ENCODE measurements at regions not wholly inside any gene's neighbourhood (a gene's known extent, or its start where the extent isn't known, plus 50 kb on each side); places are given as distances from the start of the nearest gene placed in this dataset.

DNA sequence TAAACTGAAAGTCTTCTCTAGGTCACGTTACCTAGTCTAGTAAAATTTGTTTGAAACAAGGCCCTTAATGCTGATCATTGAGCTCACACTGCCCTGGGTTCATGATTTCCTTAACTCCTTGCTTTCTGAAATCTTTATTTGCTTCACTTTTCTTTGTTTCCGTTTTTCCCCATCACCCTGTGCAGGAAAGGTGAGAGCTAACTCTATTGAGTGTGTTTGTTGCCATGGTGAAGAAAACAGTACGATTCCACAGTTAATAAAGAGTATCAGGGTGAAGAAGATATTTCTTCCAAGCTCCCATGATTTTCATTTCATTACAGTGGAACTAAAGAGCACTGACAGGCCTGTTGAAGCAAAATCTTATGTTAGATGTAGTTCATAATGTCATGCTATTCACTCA lies 276.2 kb downstream of the RAP2B start:
- dilution Hi-C loops (cut with MboI; ENCODE audit: extremely low pct_ligation_motif_present, low sequenced_read_pairs) = no loop called here
- BruUV-seq (replicated peaks) = no TSS peak
- no peak for DNase-seq (ENCODE audit: low read depth, low spot score)
- Histone ChIP-seq H3K9me1 (replicated peaks; ENCODE audit: control insufficient read depth, extremely low read depth, insufficient read depth, low read length) (no peaks in the 10 kb centered on the region), H3K9me3 (replicated peaks; ENCODE audit: control insufficient read depth, insufficient read depth, low read length) (no peaks in the 10 kb centered on the region), H3K4me2 (ENCODE audit: insufficient read depth, low read length) (no peak overlapping the region), H4K20me1 (replicated peaks; ENCODE audit: control insufficient read depth, extremely low read depth, insufficient read depth, low read length) (no peaks in the 10 kb centered on the region), H3K27me3 (ENCODE audit: control insufficient read depth in 2 of 2, insufficient read depth in 2 of 2, low read length in 2 of 2) (no peaks in the 10 kb centered on the region), H3K79me2 (ENCODE audit: control insufficient read depth, insufficient read depth, low read length) (no peaks in the 10 kb centered on the region), H3K4me3 (replicated peaks in 1 of 3; ENCODE audit: insufficient read depth in 1 of 3, low read depth in 1 of 3, low read length in 3 of 3) (no peak overlapping the region), H3K27ac (ENCODE audit: insufficient read depth, low read depth, low read length) (no peak overlapping the region), H3K4me1 (ENCODE audit: control insufficient read depth, extremely low read depth, insufficient read depth, low read length) (no peaks in the 10 kb centered on the region), H2AFZ (ENCODE audit: low read depth, low read length) (no peak overlapping the region), H3K36me3 (ENCODE audit: control insufficient read depth in 2 of 2, extremely low read depth in 1 of 2, insufficient read depth in 2 of 2, low read length in 2 of 2) (no peaks in the 10 kb centered on the region), H3K9ac (replicated peaks; ENCODE audit: extremely low read depth, insufficient read depth, low read length) (no peak overlapping the region)
- FAIRE-seq = no peak
- CTCF ChIA-PET = interaction anchor here (2.0 kb wide), 1 partner anchor 273 kb away, joined by 4 read pairs; no protein-coding TSS in a partner anchor
- TF ChIP-seq FOS (IDR thresholded peaks at IDR 0.05; ENCODE audit: borderline replicate concordance, insufficient read depth, low read length) = no peak
- TF ChIP-seq JUN (IDR thresholded peaks at IDR 0.05; ENCODE audit: borderline replicate concordance, insufficient read depth, insufficient read length, low read depth) = no peak
- TF ChIP-seq GATA2 (IDR thresholded peaks at IDR 0.05; ENCODE audit: insufficient read depth, insufficient read length, low read depth, low read length) = no peak
- no peak for TF ChIP-seq EZH2 (IDR thresholded peaks at IDR 0.05; ENCODE audit: borderline replicate concordance, low read depth, low read length, severe bottlenecking)
- TF ChIP-seq, protein P1, sequence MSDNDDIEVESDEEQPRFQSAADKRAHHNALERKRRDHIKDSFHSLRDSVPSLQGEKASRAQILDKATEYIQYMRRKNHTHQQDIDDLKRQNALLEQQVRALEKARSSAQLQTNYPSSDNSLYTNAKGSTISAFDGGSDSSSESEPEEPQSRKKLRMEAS (IDR thresholded peaks at IDR 0.05; ENCODE audit: insufficient read depth, insufficient read length) = no peak
- no peak for TF ChIP-seq POLR2A (IDR thresholded peaks at IDR 0.05; ENCODE audit: low read depth, low read length)
- TF ChIP-seq CTCF (IDR thresholded peaks at IDR 0.05; ENCODE audit: extremely low read depth in 1 of 2, insufficient read depth in 1 of 2, low read depth in 1 of 2, low read length in 2 of 2) = no peak
- TF ChIP-seq MYC (IDR thresholded peaks at IDR 0.05; ENCODE audit: low read depth, low read length) = no peak
- no peak for TF ChIP-seq POLR2AphosphoS5 (IDR thresholded peaks at IDR 0.05; ENCODE audit: insufficient read depth, low read depth, low read length)
- intact Hi-C loops (cut with micrococcal nuclease) = loop anchor here (2.0 to 5.0 kb wide), 3 partner anchors 273 to 411 kb away; no protein-coding TSS in a partner anchor
- POLR2A ChIA-PET = no interaction called here
